ENCODE measurements at regions not wholly inside any gene's neighbourhood (a gene's known extent, or its start where the extent isn't known, plus 50 kb on each side); places are given as distances from the start of the nearest gene placed in this dataset.

DNA sequence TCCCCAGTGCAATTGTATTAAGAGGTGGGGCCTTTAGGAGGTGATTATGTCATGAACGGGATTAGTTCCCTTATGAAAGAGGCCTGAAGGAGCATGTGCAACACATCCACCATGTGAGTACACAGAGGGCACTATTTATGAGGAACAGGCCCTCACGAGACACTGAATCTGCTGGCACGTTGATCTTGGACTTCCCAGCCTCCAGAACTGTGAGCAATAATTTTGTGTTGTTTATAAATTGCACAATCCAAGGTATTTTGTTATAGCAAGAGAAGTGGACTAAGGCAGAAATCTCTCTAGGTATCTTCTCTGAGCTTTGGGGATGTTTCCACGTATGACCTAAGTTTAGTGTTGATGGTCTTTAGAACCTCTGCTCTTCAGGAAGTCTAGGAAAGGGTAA is 149.3 kb upstream of the CBLB start:
- CTCF ChIA-PET = interaction anchor here (1.1 kb wide), 1 partner anchor 20 kb away, joined by 3 read pairs; no protein-coding TSS in a partner anchor
- Histone ChIP-seq H3K27me3 (ENCODE audit: control insufficient read depth, insufficient read depth, low read length) (no peaks in the 10 kb centered on the region), H3K4me3 (ENCODE audit: low read depth, low read length) (no peak overlapping the region), H3K36me3 (ENCODE audit: control insufficient read depth, insufficient read depth, low read length) (no peaks in the 10 kb centered on the region)
- TF ChIP-seq, protein P1, sequence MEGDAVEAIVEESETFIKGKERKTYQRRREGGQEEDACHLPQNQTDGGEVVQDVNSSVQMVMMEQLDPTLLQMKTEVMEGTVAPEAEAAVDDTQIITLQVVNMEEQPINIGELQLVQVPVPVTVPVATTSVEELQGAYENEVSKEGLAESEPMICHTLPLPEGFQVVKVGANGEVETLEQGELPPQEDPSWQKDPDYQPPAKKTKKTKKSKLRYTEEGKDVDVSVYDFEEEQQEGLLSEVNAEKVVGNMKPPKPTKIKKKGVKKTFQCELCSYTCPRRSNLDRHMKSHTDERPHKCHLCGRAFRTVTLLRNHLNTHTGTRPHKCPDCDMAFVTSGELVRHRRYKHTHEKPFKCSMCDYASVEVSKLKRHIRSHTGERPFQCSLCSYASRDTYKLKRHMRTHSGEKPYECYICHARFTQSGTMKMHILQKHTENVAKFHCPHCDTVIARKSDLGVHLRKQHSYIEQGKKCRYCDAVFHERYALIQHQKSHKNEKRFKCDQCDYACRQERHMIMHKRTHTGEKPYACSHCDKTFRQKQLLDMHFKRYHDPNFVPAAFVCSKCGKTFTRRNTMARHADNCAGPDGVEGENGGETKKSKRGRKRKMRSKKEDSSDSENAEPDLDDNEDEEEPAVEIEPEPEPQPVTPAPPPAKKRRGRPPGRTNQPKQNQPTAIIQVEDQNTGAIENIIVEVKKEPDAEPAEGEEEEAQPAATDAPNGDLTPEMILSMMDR (IDR thresholded peaks at IDR 0.05; ENCODE audit: insufficient read depth, low read depth, low read length) = no peak
- POLR2A ChIA-PET = no interaction called here
- DNase-seq (ENCODE audit: low read depth) = no peak

DNA sequence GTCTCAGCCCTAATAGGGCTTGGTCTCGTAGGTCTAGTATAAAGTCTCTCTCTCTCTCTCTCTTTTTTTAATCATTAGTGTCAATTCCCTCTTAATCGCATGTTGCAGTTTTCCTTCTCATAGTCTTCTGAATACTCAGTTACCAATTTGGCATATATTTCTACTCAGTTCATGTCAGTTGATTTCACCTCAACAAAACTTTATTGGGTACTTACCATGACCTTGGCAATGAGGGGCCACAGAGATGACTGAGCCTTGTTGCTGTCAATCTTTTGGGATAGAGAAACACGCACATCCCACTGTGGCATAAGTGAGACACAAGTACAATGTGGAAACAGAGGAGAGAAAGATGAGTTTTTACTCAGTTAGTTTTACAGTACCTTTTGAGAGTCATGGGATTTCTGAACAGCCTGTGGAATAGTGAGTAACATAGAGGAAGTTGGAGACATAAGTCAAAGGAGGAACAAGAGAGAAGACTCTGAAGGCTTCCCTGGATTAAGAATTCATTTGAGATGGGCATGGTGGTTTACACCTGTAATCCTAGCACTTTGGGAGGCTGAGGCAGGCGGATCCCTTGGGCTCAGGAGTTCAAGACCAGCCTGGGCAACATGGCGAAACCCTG is 150.2 kb upstream of the CBLB start:
- CTCF ChIA-PET = no interaction called here
- H3K4me3 ChIP-seq (ENCODE audit: low read depth, low read length) = no peak overlapping the region
- H3K36me3 ChIP-seq (ENCODE audit: control insufficient read depth, insufficient read depth, low read length) = no peaks in the 10 kb centered on the region
- H3K27me3 ChIP-seq (ENCODE audit: control insufficient read depth, insufficient read depth, low read length) = no peaks in the 10 kb centered on the region
- POLR2A ChIA-PET = no interaction called here
- TF ChIP-seq, protein P1 (IDR thresholded peaks at IDR 0.05; ENCODE audit: insufficient read depth, low read depth, low read length) = no peak
- no peak for DNase-seq (ENCODE audit: low read depth)

DNA sequence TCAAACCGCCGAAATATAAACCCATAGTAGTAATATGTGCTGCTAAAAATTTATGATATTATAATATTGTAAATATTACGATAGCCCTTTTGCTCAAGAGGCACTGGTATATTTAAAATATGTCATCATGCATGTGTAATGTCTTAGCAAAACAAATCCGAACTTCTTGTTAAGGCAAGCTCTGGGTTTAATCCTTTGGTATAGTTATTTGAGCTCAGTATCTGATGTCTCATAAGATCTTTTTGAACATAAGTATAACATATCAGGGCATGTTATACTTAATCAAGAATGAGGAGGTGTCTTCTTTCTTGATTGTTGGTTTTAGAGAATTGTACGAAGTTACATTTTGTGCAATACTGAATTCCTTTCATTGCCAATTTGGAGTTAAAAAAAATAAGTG is 154.1 kb upstream of the CBLB start:
- TF ChIP-seq, protein P1 (IDR thresholded peaks at IDR 0.05; ENCODE audit: insufficient read depth, low read depth, low read length) = no peak
- no peak for DNase-seq (ENCODE audit: low read depth)
- CTCF ChIA-PET = no interaction called here

DNA sequence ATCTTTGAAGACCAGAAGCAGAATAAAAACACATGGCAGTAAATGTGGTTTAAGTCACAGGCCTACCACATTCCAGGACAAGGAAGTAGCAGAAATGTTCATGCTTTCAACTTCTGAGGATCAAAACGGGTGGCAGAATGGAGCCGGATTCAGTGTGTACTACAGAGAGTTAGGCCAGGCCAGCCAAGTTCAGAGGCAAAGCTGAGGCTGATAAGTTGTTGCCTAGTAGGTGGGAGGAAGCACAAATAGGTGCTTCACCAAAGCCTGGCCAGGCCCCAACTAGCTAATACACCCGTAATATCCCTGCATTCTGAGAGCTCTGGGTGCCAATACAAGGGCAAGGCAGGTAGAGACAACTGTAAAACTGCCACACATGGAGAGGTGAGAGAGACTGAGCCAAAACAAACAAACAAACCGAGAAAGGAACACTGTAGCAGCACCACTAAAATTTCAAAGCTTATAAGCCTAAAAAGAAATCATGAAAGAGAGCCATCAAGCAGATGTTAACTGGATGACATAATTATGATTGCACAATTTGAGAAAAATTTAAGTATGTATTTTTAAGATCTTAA is 156.4 kb upstream of the CBLB start:
- POLR2A ChIA-PET = no interaction called here

More for the DNA sequence above, 154.1 kb upstream of the CBLB start:
- H3K27me3 ChIP-seq (ENCODE audit: control insufficient read depth, insufficient read depth, low read length) = no peaks in the 10 kb centered on the region
- no peaks in the 10 kb centered on the region for H3K36me3 ChIP-seq (ENCODE audit: control insufficient read depth, insufficient read depth, low read length)
- H3K4me3 ChIP-seq (ENCODE audit: low read depth, low read length) = no peak overlapping the region
- POLR2A ChIA-PET = interaction anchor here (0.6 kb wide), 1 partner anchor 8 kb away, joined by 3 read pairs; no protein-coding TSS in a partner anchor

DNA sequence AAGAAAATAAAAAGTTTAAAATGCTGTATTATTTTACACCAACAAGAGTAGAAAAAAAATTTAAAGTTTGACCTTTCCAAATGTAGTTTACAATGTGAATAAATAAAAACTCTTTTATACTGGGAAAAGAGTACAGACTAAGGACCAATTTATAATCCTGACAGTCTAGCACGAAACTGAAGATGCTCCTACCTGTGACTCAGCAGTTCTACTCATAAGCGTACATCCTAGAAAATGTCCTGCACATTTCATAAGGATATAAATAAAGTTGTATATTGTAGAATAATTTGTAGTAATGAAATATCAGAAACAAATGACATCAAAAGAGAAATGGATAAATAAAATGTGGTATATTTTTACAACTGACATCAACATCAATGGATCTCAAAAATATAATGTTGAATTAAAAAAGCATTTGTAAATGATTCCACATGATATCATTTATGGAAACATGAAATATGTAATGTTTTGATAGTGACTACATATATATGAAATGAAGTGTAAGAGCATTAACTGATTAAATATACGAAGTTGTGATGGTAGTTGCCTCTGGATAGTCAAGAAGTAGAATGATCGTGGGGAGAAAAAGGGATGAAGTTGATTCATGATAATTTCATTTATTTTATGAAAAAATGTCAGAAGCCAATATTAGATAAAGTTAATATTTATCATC is 161.3 kb upstream of the CBLB start:
- DNase-seq (ENCODE audit: low read depth) = no peak

More for the DNA sequence above, 156.4 kb upstream of the CBLB start:
- Histone ChIP-seq H3K27me3 (ENCODE audit: control insufficient read depth, insufficient read depth, low read length) (no peaks in the 10 kb centered on the region), H3K36me3 (ENCODE audit: control insufficient read depth, insufficient read depth, low read length) (no peaks in the 10 kb centered on the region), H3K4me3 (ENCODE audit: low read depth, low read length) (no peak overlapping the region)
- CTCF ChIA-PET = interaction anchor here (1.0 kb wide), 1 partner anchor 8 kb away, joined by 3 read pairs; no protein-coding TSS in a partner anchor
- TF ChIP-seq, protein P1 (IDR thresholded peaks at IDR 0.05; ENCODE audit: insufficient read depth, low read depth, low read length) = no peak
- no peak for DNase-seq (ENCODE audit: low read depth)

More for the DNA sequence above, 161.3 kb upstream of the CBLB start:
- ChIA-PET CTCF (no interaction called here), POLR2A (no interaction called here)
- Histone ChIP-seq H3K4me3 (ENCODE audit: low read depth, low read length) (no peak overlapping the region), H3K36me3 (ENCODE audit: control insufficient read depth, insufficient read depth, low read length) (no peaks in the 10 kb centered on the region), H3K27me3 (ENCODE audit: control insufficient read depth, insufficient read depth, low read length) (no peaks in the 10 kb centered on the region)
- TF ChIP-seq, protein P1 (IDR thresholded peaks at IDR 0.05; ENCODE audit: insufficient read depth, low read depth, low read length) = no peak
